A549 (cell line): ENCODE measurements at regions not wholly inside any gene's neighbourhood (a gene's known extent, or its start where the extent isn't known, plus 50 kb on each side); places are given as distances from the start of the nearest gene placed in this dataset.

Experiments
- CTCF ChIP-seq: fragments of >200 bp; sonication (Bioruptor Twin); formaldehyde crosslinking; IDR thresholded peaks from 3 replicates; pipeline ENCODE4 v1.5.1; 2016
- EP300 ChIP-seq, 2 experiments: fragments of >200 bp; sonication (Bioruptor Twin); formaldehyde crosslinking; IDR thresholded peaks; 2 replicates in 1 of 2; 3 replicates in 1 of 2; pipeline ENCODE4 v1.6.1; 2016 to 2017
- HDAC2 ChIP-seq: fragments of 200-600 bp; sonication (generic); IDR thresholded peaks from 2 replicates; pipeline ENCODE4 v1.6.1; 2016
- POLR2AphosphoS2 ChIP-seq: conservative IDR thresholded peaks from 2 replicates; pipeline ENCODE4 v1.6.1; 2012; ENCODE audit warnings: low read length, improper control_type of control experiment, inconsistent platforms
- ZSCAN20 ChIP-seq: fragments of 250-450 bp; sonication (Bioruptor Pico); IDR thresholded peaks from 2 replicates; pipeline ENCODE4 v1.8.0; 2022; ENCODE audit warnings: mild to moderate bottlenecking, moderate library complexity
- TF ChIP-seq, protein P1 (sequence below): fragments of >200 bp; sonication (Bioruptor Twin); formaldehyde crosslinking; IDR thresholded peaks from 3 replicates; pipeline ENCODE4 v1.6.1; 2016

DNA sequence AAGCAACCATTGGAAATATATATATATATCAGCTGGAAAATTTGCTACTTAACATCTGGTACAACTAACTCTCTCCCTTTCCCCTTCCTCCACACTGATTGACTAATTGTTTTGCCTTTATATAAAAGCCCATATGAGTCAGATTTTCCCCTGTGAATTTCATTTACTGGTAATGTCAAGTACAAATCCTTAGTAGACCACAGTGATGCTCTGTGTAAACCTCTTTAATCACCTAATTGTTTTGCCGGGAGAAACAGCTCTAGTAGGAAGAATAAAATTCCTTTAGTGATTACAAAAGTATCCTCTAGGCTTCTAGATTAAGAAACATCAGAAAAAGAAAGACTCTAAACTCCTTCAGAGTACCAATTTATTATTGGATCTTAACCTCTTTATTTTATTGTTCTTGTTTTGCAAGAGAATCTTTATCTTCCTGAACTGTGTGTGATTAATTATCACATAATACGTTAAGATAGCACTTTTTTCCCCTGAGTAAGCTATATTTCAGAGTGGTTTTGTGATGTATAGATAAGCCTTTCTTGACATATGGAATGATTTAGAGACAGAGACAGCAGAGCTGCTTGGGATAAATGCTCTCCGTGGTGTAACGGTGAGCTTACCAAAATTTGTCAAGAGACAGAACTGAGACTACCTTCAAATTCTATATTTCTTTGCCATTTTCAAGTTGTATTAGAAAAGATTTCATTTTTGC, 1606.4 kb upstream of the TENM3 start:
- TF ChIP-seq CTCF (no peak), ZSCAN20 (CRISPR knock-in tag) (no peak), HDAC2 (no peak), EP300 (IDR thresholded peaks at IDR 0.05) (no peak), POLR2AphosphoS2 (no peak)
- TF ChIP-seq, protein P1, sequence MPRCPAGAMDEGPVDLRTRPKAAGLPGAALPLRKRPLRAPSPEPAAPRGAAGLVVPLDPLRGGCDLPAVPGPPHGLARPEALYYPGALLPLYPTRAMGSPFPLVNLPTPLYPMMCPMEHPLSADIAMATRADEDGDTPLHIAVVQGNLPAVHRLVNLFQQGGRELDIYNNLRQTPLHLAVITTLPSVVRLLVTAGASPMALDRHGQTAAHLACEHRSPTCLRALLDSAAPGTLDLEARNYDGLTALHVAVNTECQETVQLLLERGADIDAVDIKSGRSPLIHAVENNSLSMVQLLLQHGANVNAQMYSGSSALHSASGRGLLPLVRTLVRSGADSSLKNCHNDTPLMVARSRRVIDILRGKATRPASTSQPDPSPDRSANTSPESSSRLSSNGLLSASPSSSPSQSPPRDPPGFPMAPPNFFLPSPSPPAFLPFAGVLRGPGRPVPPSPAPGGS = no peak
